Stimulated activated CD4-positive, alpha-beta T cell treated with anti-CD3 and anti-CD28 coated beads, Interleukin-1b, Interleukin-23, amount 100 ng/mL, for 4 hours (primary cell): ENCODE measurements at regions not wholly inside any gene's neighbourhood (a gene's known extent, or its start where the extent isn't known, plus 50 kb on each side); places are given as distances from the start of the nearest gene placed in this dataset.

Experiments used
- DNase-seq, 2 donors: peaks; one replicate each; pipeline ENCODE4 v3.0.0-alpha.2; 2020; ENCODE audit warnings: low read depth in 2 of 2

DNA sequence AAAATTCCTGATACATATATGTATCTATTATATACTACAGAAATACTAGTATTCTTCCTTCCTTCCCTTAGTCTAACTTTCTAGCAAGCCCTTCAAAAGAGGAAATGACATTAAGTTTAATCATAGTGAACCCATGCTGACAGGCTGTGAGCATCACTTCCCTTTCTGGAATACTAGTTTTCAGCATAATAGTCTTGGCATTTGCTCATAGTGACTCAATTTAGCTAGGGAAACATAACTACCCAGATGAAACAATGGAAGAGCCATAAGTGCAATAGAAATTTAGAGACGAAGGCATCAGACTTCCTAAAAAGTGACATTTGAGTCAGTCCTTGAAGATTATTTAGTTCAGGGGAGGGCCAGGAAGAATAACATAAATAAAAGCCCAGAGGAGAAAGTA, 184.5 kb upstream of the CRY1 start:
- DNase-seq = no peak

- DNase-seq = no peak
Observed at GRCh38 chr12:107282628-107283027, 189.3 kb upstream of the CRY1 start.

- no peak for DNase-seq
Observed at GRCh38 chr12:107283652-107284051, 190.3 kb upstream of the CRY1 start.

- no peak for DNase-seq
Observed at GRCh38 chr12:107284692-107285091, 191.3 kb upstream of the CRY1 start.

- DNase-seq = no peak
Observed at GRCh38 chr12:107287436-107288413, 194.4 kb upstream of the CRY1 start.

DNA sequence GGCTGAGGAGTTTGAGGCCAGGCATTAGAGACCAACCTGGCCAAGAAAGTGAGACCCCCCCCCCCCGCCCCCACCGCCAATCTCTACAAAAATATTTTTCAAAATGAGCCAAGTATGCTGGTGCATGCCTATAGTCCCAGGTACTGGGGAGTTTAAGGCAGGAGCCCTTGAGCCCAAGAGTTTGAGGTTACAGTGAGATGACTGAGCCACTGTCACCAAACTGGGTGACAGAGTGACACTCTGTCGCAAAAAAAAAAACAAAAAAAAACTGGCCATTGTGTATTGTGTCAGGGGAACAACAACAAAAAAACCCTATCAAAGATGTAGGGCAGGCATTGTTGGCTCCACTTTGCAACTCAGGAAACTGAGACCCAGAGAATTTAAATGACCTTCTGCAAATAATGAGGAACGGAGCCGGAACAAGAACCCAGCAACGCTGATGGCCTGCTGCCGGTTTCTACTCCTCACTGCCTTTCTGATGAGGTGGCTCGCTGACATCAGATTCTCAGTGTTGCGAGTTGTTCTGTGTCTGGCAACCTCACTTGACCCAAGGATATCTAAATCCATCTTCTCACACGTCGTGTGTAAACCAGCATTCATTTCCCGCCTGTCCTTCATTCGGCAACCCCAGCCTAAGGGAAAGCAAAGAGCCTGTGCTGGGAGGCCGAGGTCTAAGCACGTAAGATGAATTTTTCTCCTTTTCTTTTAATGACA, 195.2 kb upstream of the CRY1 start:
- DNase-seq = no peak

GRCh38 chr12:107291018-107291417, 197.7 kb upstream of the CRY1 start:
- DNase-seq = no peak

DNA sequence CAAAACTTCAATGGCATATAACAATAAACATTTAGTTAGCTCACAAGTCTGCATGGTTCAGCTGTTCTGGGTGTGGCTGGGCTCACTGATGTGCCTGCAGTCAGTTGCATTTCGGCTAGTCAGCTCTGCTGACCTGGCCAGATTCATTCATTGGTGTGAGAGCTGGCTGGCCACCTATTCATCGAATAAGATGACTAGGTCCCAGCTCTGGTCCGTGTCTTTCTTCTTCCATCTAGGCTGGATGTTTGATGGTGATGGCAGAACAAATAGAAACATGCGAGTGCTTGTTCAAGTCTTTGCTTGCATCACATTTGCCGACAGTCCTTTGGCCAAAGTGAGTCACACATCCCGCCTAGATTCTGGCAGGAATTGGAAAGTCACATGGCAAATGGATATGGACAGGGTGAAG, 203.3 kb upstream of the CRY1 start:
- no peak for DNase-seq

DNA sequence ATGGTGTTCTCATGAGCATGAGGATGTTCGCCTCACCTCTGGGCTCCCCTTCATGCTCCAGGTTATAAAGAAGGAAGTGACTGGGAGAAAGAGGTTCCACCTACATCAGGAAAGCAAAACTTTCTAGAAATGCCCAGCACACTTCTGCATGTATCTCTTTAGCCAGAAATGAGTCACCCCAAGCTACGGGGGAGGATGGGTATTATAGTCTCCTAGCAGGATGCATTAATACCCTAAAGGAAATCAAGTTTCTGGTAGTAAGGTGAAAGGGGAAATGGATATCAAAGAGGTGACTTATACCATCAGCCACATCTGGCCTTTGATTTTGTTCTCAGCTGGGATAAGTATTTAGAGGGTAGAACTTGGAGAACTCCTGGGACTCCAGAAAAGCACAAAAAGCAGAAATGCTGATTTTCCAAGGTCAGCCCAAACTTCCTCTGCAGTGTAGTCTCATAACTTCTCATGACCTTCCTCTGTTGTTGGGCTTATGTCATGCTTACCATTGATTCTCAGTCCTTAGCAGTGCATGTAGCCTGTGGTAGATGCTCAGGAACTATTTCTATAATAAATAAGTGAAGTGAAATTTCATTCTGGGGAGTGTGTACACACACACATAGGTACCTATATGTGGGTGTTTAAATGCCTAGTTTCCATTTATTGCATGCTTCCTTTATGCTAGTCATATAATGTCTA, 209.4 kb upstream of the CRY1 start:
- DNase-seq = no peak

DNA sequence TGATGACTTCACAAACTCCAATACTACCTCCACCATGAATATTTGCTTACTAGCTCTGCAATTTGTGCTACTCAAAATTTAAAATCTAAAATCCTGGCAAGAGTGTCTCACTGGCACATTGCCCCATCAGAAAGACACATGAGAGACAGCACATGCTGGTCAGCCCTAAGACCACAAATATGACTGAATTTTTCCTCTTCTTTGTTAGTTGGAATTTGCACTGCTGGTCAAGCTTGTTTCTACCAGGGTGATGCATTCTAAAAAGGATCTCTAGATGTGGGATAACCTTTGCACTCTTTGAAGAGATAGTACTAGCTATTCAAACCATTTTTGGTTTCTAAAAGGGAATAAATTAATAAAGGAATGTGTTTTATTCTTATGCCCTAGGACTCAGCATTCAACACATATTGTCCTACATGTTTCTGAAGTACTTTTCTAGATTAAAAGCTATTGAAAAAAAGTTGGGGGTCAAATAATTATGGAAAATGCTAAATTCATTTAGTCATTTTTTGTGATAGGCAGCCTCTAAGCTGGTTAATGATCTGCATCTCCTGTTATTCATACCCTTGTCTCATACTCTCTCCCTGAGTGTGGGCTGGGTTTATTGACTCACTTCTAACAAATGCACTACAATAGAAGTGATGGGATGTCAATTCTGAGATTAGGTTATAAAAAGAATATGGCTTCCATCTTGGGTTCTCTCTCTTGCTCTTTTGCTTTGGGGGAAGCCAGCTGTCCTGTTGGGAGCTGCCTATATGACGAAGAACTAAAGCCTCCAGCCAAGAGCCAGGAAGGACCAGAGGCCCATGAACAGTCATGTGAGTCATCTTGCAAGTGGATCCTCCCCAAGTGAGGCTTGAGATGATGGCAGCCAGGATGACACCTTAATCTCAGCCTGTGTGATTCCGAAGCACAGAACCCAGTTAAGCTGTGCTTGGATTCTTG, 211.5 kb upstream of the CRY1 start:
- no peak for DNase-seq

GRCh38 chr12:107306141-107306659, 212.9 kb upstream of the CRY1 start:
- no peak for DNase-seq

GRCh38 chr12:107308310-107308709, 215.0 kb upstream of the CRY1 start:
- no peak for DNase-seq

- DNase-seq = no peak
Observed at GRCh38 chr12:107309020-107309419, 215.7 kb upstream of the CRY1 start.

DNA sequence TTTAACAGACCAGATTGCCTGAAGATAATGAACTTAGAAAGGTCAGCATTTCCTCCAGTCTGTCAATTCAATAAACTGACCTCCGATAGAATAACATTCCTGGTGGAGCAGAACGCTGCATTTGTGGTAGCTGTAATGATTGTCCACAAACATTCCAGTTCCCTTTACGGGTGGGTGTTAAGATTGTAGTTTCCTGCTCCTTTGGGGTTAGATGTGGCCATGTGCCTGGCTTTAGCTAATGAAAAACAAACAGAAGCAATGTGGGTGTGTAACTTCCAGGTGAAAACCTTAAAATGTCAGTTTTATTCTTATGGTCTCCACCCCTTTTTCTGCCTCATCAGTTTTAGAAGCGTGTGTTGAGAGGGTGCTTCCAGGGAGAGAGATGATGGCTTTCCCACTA, 217.3 kb upstream of the CRY1 start:
- no peak for DNase-seq

DNA sequence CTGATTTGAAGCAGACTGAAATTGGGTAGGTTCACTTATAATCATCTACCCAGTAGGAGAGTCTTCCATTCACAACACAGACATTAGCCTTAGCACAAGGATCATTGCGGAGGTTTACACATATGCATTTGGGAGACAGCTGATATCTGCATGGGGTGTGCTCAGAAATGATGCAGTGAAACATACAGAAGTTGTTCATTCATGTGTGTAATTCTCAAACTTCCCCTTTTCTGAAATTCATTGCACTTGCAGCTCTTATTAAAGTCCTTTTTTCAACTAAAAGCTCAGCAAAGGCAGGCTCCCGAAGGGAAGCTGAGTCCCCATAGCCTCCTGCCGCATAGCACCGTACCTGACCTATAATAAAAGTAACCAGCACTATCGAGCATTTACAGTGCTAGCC, 218.3 kb upstream of the CRY1 start:
- no peak for DNase-seq

- DNase-seq = peak; percentile 71 to 72
Observed at GRCh38 chr12:107317751-107318555, 224.6 kb upstream of the CRY1 start.

- no peak for DNase-seq
Observed at GRCh38 chr12:107318556-107318805, 225.1 kb upstream of the CRY1 start.

DNA sequence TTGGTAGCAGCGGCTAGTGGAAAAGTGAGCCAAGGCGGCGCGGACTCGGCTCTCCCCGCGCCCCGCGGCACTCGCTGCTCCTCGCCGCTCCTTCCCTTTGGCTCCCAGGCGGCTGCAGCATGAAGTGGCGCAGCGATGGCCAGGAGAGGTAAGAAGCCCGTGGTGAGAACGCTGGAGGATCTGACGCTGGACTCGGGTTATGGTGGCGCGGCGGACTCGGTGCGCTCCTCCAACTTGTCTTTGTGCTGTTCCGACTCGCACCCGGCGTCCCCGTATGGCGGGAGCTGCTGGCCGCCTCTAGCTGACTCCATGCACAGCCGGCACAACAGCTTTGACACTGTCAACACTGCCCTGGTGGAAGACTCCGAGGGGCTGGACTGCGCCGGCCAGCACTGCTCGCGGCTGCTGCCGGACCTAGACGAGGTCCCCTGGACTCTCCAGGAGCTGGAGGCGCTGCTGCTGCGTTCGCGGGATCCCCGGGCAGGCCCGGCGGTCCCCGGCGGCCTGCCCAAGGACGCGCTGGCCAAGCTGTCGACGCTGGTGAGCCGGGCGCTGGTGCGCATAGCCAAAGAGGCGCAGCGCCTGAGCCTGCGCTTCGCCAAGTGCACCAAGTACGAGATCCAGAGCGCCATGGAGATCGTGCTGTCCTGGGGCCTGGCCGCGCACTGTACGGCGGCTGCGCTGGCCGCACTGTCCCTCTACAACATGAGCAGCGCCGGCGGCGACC, 225.6 kb upstream of the CRY1 start:
- DNase-seq = peak in 1 of 2 donors; percentile 15

DNA sequence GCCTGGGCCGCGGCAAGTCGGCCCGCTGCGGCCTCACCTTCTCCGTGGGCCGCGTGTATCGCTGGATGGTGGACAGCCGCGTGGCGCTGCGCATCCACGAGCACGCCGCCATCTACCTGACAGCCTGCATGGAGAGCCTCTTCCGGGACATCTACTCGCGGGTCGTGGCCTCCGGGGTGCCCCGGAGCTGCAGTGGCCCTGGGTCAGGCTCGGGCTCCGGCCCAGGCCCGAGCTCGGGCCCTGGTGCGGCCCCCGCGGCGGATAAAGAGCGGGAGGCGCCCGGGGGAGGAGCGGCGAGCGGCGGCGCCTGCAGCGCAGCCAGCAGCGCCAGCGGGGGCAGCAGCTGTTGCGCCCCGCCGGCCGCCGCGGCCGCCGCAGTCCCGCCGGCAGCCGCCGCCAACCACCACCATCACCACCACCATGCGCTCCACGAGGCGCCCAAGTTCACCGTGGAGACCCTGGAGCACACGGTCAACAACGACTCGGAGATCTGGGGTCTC, 226.2 kb upstream of the CRY1 start:
- DNase-seq = peak in 1 of 2 donors; percentile 14
